H1 (cell line): ENCODE measurements at regions not wholly inside any gene's neighbourhood (a gene's known extent, or its start where the extent isn't known, plus 50 kb on each side); places are given as distances from the start of the nearest gene placed in this dataset.

Experiments
- ASH2L ChIP-seq: fragments of 200-600, 300-600 bp; sonication (generic); IDR thresholded peaks from one replicate; pipeline ENCODE4 v1.7.1; 2017; ENCODE audit warnings: low read length
- JUND ChIP-seq: IDR thresholded peaks from 2 replicates; pipeline ENCODE4 v1.6.1; 2011; ENCODE audit warnings: mild to moderate bottlenecking, improper control_type of control experiment, low read length
- KDM5A ChIP-seq: fragments of 200-600 bp; IDR thresholded peaks from 2 replicates; pipeline ENCODE4 v1.7.1; 2012; ENCODE audit warnings: mild to moderate bottlenecking, low read length, inconsistent platforms, mixed read lengths
- POU5F1 ChIP-seq: IDR thresholded peaks from 2 replicates; pipeline ENCODE4 v1.6.1; 2011; ENCODE audit warnings: low read depth, mild to moderate bottlenecking, low read length, moderate library complexity
- SAP30 ChIP-seq: fragments of 300-600 bp; sonication (generic); IDR thresholded peaks from 2 replicates; pipeline ENCODE4 v1.7.1; 2012; ENCODE audit warnings: low read length, moderate library complexity, mild to moderate bottlenecking, inconsistent platforms; ENCODE audit not compliant: insufficient read depth, insufficient replicate concordance
- TF ChIP-seq, protein P1 (sequence below): fragments of 300-600 bp; sonication (generic); IDR thresholded peaks from 2 replicates; pipeline ENCODE4 v1.7.1; 2012; ENCODE audit warnings: low read length, moderate library complexity, mild to moderate bottlenecking, inconsistent platforms; ENCODE audit not compliant: insufficient replicate concordance

DNA sequence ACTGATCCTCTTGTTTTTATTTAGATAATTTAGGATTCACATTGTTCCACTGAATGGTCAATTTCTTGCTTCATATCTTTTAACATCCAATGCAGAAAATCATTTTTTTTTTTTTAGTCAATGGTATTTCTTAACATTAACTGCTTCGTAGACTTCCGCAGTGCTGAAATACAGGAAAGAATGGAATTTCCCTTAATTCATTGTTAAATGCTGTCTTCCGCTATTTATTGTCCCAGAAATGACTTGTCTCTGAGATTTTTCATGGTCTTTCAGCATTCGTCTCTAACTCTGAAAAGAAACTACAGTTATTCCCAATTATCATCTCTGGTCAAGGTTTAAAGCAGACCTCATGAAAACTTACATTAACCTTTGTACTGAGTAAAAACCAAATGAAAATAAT is 1029.1 kb upstream of the MANEA start (continued):
- TF ChIP-seq, protein P1, sequence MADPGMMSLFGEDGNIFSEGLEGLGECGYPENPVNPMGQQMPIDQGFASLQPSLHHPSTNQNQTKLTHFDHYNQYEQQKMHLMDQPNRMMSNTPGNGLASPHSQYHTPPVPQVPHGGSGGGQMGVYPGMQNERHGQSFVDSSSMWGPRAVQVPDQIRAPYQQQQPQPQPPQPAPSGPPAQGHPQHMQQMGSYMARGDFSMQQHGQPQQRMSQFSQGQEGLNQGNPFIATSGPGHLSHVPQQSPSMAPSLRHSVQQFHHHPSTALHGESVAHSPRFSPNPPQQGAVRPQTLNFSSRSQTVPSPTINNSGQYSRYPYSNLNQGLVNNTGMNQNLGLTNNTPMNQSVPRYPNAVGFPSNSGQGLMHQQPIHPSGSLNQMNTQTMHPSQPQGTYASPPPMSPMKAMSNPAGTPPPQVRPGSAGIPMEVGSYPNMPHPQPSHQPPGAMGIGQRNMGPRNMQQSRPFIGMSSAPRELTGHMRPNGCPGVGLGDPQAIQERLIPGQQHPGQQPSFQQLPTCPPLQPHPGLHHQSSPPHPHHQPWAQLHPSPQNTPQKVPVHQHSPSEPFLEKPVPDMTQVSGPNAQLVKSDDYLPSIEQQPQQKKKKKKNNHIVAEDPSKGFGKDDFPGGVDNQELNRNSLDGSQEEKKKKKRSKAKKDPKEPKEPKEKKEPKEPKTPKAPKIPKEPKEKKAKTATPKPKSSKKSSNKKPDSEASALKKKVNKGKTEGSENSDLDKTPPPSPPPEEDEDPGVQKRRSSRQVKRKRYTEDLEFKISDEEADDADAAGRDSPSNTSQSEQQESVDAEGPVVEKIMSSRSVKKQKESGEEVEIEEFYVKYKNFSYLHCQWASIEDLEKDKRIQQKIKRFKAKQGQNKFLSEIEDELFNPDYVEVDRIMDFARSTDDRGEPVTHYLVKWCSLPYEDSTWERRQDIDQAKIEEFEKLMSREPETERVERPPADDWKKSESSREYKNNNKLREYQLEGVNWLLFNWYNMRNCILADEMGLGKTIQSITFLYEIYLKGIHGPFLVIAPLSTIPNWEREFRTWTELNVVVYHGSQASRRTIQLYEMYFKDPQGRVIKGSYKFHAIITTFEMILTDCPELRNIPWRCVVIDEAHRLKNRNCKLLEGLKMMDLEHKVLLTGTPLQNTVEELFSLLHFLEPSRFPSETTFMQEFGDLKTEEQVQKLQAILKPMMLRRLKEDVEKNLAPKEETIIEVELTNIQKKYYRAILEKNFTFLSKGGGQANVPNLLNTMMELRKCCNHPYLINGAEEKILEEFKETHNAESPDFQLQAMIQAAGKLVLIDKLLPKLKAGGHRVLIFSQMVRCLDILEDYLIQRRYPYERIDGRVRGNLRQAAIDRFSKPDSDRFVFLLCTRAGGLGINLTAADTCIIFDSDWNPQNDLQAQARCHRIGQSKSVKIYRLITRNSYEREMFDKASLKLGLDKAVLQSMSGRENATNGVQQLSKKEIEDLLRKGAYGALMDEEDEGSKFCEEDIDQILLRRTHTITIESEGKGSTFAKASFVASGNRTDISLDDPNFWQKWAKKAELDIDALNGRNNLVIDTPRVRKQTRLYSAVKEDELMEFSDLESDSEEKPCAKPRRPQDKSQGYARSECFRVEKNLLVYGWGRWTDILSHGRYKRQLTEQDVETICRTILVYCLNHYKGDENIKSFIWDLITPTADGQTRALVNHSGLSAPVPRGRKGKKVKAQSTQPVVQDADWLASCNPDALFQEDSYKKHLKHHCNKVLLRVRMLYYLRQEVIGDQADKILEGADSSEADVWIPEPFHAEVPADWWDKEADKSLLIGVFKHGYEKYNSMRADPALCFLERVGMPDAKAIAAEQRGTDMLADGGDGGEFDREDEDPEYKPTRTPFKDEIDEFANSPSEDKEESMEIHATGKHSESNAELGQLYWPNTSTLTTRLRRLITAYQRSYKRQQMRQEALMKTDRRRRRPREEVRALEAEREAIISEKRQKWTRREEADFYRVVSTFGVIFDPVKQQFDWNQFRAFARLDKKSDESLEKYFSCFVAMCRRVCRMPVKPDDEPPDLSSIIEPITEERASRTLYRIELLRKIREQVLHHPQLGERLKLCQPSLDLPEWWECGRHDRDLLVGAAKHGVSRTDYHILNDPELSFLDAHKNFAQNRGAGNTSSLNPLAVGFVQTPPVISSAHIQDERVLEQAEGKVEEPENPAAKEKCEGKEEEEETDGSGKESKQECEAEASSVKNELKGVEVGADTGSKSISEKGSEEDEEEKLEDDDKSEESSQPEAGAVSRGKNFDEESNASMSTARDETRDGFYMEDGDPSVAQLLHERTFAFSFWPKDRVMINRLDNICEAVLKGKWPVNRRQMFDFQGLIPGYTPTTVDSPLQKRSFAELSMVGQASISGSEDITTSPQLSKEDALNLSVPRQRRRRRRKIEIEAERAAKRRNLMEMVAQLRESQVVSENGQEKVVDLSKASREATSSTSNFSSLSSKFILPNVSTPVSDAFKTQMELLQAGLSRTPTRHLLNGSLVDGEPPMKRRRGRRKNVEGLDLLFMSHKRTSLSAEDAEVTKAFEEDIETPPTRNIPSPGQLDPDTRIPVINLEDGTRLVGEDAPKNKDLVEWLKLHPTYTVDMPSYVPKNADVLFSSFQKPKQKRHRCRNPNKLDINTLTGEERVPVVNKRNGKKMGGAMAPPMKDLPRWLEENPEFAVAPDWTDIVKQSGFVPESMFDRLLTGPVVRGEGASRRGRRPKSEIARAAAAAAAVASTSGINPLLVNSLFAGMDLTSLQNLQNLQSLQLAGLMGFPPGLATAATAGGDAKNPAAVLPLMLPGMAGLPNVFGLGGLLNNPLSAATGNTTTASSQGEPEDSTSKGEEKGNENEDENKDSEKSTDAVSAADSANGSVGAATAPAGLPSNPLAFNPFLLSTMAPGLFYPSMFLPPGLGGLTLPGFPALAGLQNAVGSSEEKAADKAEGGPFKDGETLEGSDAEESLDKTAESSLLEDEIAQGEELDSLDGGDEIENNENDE: no peak
- TF ChIP-seq JUND (no peak), POU5F1 (no peak), SAP30 (no peak), KDM5A (no peak), ASH2L (no peak)
